D341Med (cell line): ENCODE measurements at regions not wholly inside any gene's neighbourhood (a gene's known extent, or its start where the extent isn't known, plus 50 kb on each side); places are given as distances from the start of the nearest gene placed in this dataset.

Experiments
- DNase-seq: peaks from one replicate; pipeline ENCODE4 v3.0.0; 2012; ENCODE audit warnings: low spot score

GRCh38 chr4:138964716-138965426 lies 50.7 kb upstream of the NOCT start:
- DNase-seq: no peak

GRCh38 chr4:138963412-138963811 lies 52.2 kb upstream of the NOCT start:
- no peak for DNase-seq

GRCh38 chr4:138961664-138962063 lies 53.9 kb upstream of the NOCT start:
- DNase-seq: no peak

- DNase-seq: no peak
Observed at GRCh38 chr4:138961129-138961528, 54.5 kb upstream of the NOCT start.

GRCh38 chr4:138960175-138960710 lies 55.3 kb upstream of the NOCT start:
- DNase-seq: no peak

GRCh38 chr4:138959097-138959815 lies 56.3 kb upstream of the NOCT start:
- no peak for DNase-seq

GRCh38 chr4:138958519-138958918 lies 57.1 kb upstream of the NOCT start:
- no peak for DNase-seq

GRCh38 chr4:138957302-138957701 lies 58.3 kb upstream of the NOCT start:
- no peak for DNase-seq

GRCh38 chr4:138954428-138954827 lies 61.2 kb upstream of the NOCT start:
- DNase-seq: no peak

- DNase-seq: no peak
Observed at GRCh38 chr4:138953961-138954371, 61.6 kb upstream of the NOCT start.

GRCh38 chr4:138952411-138952810 lies 63.2 kb upstream of the NOCT start:
- no peak for DNase-seq

GRCh38 chr4:138951764-138952163 lies 63.8 kb upstream of the NOCT start:
- DNase-seq: no peak

- DNase-seq: no peak
Observed at GRCh38 chr4:138949866-138950265, 65.7 kb upstream of the NOCT start.

GRCh38 chr4:138948918-138949317 lies 66.7 kb upstream of the NOCT start:
- no peak for DNase-seq

- DNase-seq: no peak
Observed at GRCh38 chr4:138946306-138946705, 69.3 kb upstream of the NOCT start.

GRCh38 chr4:138945840-138946239 lies 69.7 kb upstream of the NOCT start:
- DNase-seq: no peak

GRCh38 chr4:138945401-138945800 lies 70.2 kb upstream of the NOCT start:
- no peak for DNase-seq

GRCh38 chr4:138943893-138944292 lies 71.7 kb upstream of the NOCT start:
- no peak for DNase-seq

GRCh38 chr4:138941037-138941436 lies 74.5 kb upstream of the NOCT start:
- DNase-seq: no peak

- no peak for DNase-seq
Observed at GRCh38 chr4:138939960-138940359, 75.6 kb upstream of the NOCT start.

- peak; percentile 44 for DNase-seq
Observed at GRCh38 chr4:138938366-138938690, 77.3 kb upstream of the NOCT start.

GRCh38 chr4:138935135-138935807 lies 80.3 kb upstream of the NOCT start:
- DNase-seq: no peak

- no peak for DNase-seq
Observed at GRCh38 chr4:138927072-138927471, 88.5 kb upstream of the NOCT start.
